ENCODE measurements at regions not wholly inside any gene's neighbourhood (a gene's known extent, or its start where the extent isn't known, plus 50 kb on each side); places are given as distances from the start of the nearest gene placed in this dataset.

DNA sequence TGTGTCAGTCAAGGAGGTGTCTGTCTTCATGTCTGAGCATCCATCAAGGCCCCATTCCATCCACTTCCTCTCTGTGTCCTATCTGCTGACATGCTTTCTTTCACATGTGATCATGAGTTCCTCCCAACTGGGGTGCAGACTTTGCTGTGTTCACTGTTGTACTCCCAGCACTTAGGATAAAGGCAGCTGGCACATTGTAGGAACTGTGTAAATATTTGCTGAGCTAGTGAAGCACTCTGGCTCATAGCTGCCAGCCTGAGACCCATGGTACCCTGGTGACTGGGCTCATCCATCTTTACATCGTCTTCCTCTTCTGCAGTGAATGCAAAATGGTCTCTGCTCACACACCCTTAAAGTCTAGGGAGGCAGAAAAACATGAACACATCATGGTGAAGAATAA is 242.2 kb upstream of the IGFBP3 start:
- no peak overlapping the region for H3K27ac Mint-ChIP-seq
- TF ChIP-seq, protein P1, sequence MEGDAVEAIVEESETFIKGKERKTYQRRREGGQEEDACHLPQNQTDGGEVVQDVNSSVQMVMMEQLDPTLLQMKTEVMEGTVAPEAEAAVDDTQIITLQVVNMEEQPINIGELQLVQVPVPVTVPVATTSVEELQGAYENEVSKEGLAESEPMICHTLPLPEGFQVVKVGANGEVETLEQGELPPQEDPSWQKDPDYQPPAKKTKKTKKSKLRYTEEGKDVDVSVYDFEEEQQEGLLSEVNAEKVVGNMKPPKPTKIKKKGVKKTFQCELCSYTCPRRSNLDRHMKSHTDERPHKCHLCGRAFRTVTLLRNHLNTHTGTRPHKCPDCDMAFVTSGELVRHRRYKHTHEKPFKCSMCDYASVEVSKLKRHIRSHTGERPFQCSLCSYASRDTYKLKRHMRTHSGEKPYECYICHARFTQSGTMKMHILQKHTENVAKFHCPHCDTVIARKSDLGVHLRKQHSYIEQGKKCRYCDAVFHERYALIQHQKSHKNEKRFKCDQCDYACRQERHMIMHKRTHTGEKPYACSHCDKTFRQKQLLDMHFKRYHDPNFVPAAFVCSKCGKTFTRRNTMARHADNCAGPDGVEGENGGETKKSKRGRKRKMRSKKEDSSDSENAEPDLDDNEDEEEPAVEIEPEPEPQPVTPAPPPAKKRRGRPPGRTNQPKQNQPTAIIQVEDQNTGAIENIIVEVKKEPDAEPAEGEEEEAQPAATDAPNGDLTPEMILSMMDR (IDR thresholded peaks at IDR 0.05; ENCODE audit: unreplicated experiment in 3 of 3) = no peak
- H3K4me3 Mint-ChIP-seq = no peak overlapping the region
- no peaks in the 10 kb centered on the region for H3K36me3 Mint-ChIP-seq (ENCODE audit: low read depth)
- H3K27me3 Mint-ChIP-seq (ENCODE audit: low read depth) = peaks cover 12% of the 10 kb centered on the region
- H3K4me1 Mint-ChIP-seq = peaks cover 26% of the 10 kb centered on the region
- no peaks in the 10 kb centered on the region for H3K9me3 Mint-ChIP-seq

GRCh38 chr7:46162609-46163008 is 241.5 kb upstream of the IGFBP3 start:
- H3K27me3 Mint-ChIP-seq (ENCODE audit: low read depth) = peaks cover 12% of the 10 kb centered on the region
- no peaks in the 10 kb centered on the region for H3K9me3 Mint-ChIP-seq
- H3K36me3 Mint-ChIP-seq (ENCODE audit: low read depth) = no peaks in the 10 kb centered on the region
- TF ChIP-seq, protein P1 (IDR thresholded peaks at IDR 0.05; ENCODE audit: unreplicated experiment in 3 of 3) = no peak
- H3K4me1 Mint-ChIP-seq = peaks cover 29% of the 10 kb centered on the region
- H3K4me3 Mint-ChIP-seq = no peak overlapping the region
- no peak overlapping the region for H3K27ac Mint-ChIP-seq

DNA sequence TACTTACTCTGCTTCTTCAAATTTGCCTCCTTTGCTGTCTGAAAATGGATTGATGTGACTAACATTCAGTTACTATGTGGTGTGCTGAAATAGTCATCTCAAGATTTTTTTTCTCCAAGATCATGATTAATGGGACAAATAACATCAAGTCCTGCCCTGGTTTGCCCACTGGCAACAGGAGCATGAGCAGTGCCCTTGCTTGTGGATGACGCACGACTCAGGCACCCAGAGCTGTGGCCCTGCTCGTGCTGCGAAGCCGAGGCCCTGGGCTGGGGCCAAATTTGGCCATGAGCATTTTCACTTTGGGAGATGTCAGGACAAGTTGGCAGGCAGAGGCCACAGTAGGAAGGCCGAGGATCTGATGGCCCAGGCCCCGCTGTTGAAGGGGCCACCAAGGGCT is 239.8 kb upstream of the IGFBP3 start:
- Mint-ChIP-seq H3K9me3 (no peaks in the 10 kb centered on the region), H3K4me3 (no peak overlapping the region), H3K4me1 (peaks cover 40% of the 10 kb centered on the region), H3K27ac (no peak overlapping the region), H3K36me3 (ENCODE audit: low read depth) (no peaks in the 10 kb centered on the region), H3K27me3 (ENCODE audit: low read depth) (peaks cover 12% of the 10 kb centered on the region)
- TF ChIP-seq, protein P1 (IDR thresholded peaks at IDR 0.05; ENCODE audit: unreplicated experiment in 3 of 3) = no peak

GRCh38 chr7:46157931-46158330 is 236.9 kb upstream of the IGFBP3 start:
- TF ChIP-seq, protein P1 (IDR thresholded peaks at IDR 0.05; ENCODE audit: unreplicated experiment in 3 of 3) = no peak
- no peak overlapping the region for H3K27ac Mint-ChIP-seq
- H3K27me3 Mint-ChIP-seq (ENCODE audit: low read depth) = peaks cover 11% of the 10 kb centered on the region
- peaks cover 2% of the 10 kb centered on the region for H3K9me3 Mint-ChIP-seq
- peaks cover 50% of the 10 kb centered on the region for H3K4me1 Mint-ChIP-seq
- no peak overlapping the region for H3K4me3 Mint-ChIP-seq
- H3K36me3 Mint-ChIP-seq (ENCODE audit: low read depth) = no peaks in the 10 kb centered on the region

DNA sequence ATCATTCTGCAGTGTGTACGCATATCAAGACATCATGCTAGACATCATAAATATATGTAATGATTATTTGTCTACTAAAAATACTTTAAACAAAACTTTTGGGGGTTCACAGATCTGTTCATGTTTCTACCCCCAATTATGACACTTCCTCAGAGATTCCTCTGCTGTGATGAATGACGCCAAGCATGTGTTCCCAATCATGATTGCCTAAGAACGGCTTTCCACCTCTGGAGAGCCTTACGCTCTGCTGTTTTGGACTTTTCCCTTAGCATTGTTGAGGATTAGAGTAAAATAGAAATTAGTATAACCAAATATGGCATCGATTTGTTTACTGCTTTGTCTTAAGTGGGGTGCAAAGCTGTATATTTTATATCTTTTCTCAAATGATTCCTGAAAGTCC is 236.3 kb upstream of the IGFBP3 start:
- H3K36me3 Mint-ChIP-seq (ENCODE audit: low read depth) = no peaks in the 10 kb centered on the region
- H3K4me3 Mint-ChIP-seq = no peak overlapping the region
- peaks cover 52% of the 10 kb centered on the region for H3K4me1 Mint-ChIP-seq
- H3K27me3 Mint-ChIP-seq (ENCODE audit: low read depth) = peaks cover 11% of the 10 kb centered on the region
- peaks cover 2% of the 10 kb centered on the region for H3K9me3 Mint-ChIP-seq
- no peak overlapping the region for H3K27ac Mint-ChIP-seq
- TF ChIP-seq, protein P1 (IDR thresholded peaks at IDR 0.05; ENCODE audit: unreplicated experiment in 3 of 3) = no peak

GRCh38 chr7:46156853-46157252 is 235.8 kb upstream of the IGFBP3 start:
- TF ChIP-seq, protein P1 (IDR thresholded peaks at IDR 0.05; ENCODE audit: unreplicated experiment in 3 of 3) = no peak
- H3K4me1 Mint-ChIP-seq = peaks cover 52% of the 10 kb centered on the region
- no peak overlapping the region for H3K4me3 Mint-ChIP-seq
- no peaks in the 10 kb centered on the region for H3K36me3 Mint-ChIP-seq (ENCODE audit: low read depth)
- peaks cover 11% of the 10 kb centered on the region for H3K27me3 Mint-ChIP-seq (ENCODE audit: low read depth)
- H3K9me3 Mint-ChIP-seq = peaks cover 2% of the 10 kb centered on the region
- no peak overlapping the region for H3K27ac Mint-ChIP-seq

Data from nephron (organoid).